Mucosa of gallbladder (tissue), 1 donor: ENCODE measurements at regions not wholly inside any gene's neighbourhood (a gene's known extent, or its start where the extent isn't known, plus 50 kb on each side); places are given as distances from the start of the nearest gene placed in this dataset.
"Not testable (repeated sequence)": the region's sequence is repeated elsewhere in the genome, so short reads cannot be mapped to it uniquely, and the experiment has no call there.

Experiments
- DNase-seq: peaks from one replicate; pipeline ENCODE4 v3.0.0-alpha.2; 2020; ENCODE audit warnings: low spot score
- donor health status: DM: no; HTN: no; CAD: no.

- DNase-seq = no peak
These were observed 558.2 kb downstream of the ZNF674 start for GRCh38 chrX:45986971-45987370.

- no peak for DNase-seq
These were observed 559.1 kb downstream of the ZNF674 start for GRCh38 chrX:45986081-45986480.

GRCh38 chrX:45982958-45983727, 562.1 kb downstream of the ZNF674 start:
- not testable (repeated sequence) for DNase-seq

DNA sequence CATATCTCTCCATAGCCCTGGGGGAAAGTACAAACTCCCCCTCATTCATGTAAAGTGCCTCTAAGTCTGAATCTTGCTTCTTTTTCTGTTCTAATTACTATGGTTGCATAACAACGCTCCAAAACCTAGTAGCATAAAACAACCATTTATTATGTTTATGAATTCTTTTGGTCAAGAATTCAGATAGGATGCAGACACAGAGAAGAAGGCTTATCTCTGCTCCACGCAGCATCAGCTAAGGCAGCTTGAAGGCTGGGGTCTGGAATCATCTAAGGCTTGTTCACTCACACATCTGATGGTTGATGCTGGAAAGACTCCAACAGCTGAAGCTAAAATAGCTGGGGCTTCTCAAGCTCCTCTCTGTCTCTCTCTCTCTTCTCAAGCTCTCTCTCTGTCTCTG, 564.5 kb downstream of the ZNF674 start:
- no peak for DNase-seq

DNA sequence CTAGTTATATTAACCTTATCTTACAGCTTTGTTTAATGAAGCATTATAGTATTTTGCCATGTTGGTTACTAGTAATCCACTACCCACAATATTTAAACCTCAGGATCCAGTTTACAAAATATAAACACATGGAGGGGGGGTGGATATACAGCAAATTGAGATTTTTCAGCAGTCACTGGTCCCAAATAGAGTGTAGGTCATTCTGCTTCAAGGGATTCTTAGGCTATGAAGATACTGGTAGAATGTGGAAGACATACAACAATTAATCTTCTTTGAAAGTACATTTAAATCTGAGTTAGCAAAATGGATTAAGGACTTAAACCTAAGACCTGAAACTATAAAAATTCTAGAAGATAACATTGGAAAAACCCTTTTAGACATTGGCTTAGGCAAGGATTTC, 569.6 kb downstream of the ZNF674 start:
- DNase-seq = no peak

DNA sequence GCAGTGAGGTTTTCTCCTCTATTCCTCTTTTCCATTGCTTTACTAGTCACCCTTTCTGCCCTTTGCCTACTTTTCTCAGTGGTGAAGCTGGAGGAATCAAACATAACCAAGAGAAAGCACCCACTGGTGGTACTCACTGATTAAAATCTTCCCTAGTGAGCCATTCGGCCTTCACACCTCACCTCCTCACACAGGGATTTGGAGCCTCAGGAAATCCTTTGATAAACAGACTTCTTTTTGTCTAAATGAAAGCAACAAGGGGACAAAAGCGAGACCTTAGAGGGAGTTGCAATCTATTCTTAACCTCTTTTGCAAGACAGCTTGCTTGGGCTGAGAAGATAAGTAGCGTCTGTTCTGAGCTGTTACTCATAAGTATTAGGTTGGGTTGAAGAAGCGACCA, 572.6 kb downstream of the ZNF674 start:
- no peak for DNase-seq

- DNase-seq = no peak
These were observed 585.7 kb downstream of the ZNF674 start for GRCh38 chrX:45959567-45959966.

DNA sequence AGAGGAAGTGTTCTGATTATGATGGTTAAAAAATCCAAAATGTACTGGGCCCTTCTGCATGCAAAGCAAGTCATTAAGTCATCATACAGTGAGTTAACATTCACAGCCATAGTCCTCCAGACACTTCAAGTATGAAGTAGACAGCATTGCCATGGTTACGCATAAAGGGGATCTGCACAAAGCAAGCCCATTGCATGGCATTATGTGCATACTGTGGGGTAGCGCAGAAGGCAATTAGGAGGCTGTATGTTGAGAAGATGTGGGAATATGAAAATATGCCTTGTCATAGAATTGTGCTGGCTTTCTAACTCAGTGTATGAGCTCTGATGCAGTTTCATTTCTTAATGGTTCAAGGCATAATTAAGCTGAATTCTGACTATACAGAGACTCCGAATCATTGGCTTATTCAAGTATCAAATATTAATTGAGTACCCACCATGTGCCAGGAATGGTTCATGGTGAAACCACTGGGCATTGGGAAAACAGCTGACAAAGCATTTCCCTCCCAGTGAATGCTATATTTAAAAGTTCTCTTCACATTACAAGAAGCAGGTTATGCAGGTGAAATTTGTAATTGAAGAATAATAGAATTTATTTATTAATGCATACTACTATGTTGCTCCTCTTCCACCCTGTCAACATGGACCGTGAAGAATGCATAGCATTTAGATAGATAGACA, 588.9 kb downstream of the ZNF674 start:
- DNase-seq = no peak

- DNase-seq = no peak
These were observed 589.6 kb downstream of the ZNF674 start for GRCh38 chrX:45955661-45956060.

DNA sequence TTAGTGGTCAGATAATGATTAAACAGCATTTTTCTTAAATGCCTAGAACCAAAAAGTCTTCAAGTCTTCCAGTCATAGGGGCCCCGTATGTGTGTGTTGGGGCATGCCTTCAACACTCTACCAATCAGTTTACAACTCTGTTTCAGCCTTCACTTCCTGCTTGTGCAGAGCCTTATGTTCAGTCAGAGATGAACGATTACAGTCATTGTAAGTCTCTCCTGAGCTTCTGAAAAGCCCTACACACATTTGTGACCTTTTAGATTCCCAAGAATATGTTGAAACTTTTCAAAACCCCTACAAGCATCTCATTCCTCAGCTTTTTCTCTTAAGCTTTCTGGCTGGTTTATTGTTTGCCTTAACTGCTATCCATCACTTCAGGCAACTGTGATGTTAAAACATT, 591.2 kb downstream of the ZNF674 start:
- DNase-seq = no peak

DNA sequence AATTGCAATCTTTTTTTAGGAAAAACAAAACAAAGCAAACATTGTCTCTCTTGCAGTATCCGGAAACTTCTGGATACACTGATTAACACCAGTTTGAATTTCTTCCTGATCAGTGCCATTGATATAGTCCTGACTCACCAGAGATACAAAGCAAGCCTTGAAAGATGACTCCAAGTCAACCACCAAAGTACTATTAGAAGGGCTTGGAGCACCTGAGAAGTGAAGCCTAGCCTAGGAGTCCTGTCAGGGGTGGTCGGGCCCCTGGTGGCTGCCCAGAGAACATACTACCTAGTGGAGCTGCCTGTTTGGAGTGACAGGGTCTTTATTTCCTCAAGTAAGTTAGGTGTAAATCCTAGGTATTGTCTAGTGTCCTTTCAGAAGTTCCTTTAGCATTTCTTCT, 593.2 kb downstream of the ZNF674 start:
- DNase-seq = no peak

- DNase-seq = no peak
These were observed 609.8 kb downstream of the ZNF674 start for GRCh38 chrX:45935408-45935807.

DNA sequence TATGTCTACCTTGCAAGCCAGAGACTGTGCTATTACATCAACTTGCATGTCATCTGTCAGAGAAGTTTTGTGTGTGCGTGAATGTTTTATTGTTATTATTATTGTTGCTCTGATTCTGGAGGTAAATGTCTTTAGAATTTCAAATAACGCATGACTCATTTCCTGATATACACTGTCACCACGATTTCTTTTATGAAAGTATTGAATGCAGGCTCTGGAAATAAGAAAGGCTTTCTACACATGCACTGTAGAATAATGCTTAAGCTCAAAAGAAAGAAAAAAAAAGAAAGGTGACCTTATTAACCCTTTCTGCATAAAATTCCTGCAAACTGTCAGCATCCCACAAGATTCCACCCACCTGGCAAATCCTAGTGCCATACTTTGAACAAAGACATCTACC, 632.9 kb downstream of the ZNF674 start:
- DNase-seq = no peak

GRCh38 chrX:45907786-45908185, 637.4 kb downstream of the ZNF674 start:
- no peak for DNase-seq

- no peak for DNase-seq
These were observed 641.4 kb downstream of the ZNF674 start for GRCh38 chrX:45903781-45904201.

DNA sequence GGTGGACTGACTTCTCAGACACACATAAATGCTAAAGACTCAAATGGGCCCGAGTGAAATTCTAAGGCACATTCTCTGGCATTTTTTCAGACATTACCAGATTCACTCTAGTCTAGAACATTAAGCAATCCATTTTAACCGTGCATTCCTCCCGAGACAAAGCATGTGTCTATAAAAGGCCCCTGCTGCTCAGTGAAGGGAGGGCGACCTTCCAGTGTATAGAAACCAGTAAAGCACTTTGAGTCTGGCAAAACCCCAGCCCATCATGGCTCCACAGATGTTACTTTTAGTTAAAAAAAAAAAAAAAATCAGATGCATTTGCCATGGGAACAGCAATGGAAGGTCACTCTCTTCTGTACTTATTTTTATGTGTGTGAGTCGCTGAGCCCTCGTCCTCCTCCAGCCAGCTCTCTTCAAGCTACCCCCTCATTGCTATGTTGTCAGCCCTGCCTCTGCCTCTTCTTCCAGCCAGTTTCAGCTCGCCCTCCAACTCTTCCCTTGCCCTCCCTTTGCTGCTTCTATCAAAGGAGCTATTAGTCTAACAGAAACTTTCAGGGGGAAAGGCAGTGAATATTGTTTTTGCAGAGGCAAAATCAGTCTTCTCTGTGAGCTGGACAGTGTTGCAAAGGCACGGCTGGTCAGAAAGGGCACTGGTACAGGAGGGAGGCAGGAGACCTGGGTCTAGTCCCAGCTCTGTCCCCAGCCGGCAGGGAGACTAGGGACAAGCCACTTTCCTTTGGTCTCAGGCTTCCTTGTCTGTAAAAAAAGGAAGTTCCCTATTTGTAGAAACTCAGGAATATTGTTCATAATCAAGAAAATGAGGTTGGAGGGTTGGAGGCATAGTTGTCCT, 644.2 kb downstream of the ZNF674 start:
- DNase-seq = no peak

- no peak for DNase-seq
These were observed 650.2 kb downstream of the ZNF674 start for GRCh38 chrX:45894864-45895645.

DNA sequence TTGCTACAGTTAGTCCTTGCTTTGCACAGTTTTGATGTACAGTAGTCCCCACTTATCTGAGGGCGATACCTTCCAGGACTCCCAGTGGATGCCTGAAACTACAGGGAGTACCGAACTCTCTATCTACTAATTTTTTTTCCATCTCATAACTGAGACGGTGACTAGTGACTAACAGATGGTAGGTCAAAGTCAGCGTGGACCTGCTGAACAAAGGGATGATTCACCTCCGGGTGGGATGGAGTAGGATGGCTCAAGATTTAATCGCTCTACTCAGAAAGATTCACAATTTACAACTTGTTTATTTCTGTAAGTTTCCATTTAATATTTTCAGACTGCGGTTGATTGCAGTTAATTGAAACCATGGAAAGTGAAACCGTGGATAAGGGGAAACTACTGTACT, 655.8 kb downstream of the ZNF674 start:
- DNase-seq = no peak

DNA sequence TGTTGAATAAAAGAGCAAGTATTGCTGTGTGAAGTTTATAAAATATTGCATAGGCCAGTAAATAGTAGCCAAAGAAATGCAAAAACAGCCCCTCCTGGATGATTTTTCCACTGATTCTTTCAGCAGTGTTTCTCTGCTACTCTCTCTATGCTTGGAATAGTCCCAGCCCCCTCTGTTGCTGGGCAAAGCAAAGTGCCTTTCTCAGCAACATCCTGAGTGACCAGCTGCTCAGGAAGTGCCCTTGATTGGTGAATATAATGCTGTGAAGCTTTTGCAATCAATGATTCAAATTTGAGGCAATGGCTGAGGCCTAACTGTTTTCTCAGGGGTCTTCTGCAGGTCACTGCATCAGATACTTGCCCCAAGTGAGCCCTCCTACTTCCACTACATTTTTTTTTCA, 656.7 kb downstream of the ZNF674 start:
- no peak for DNase-seq

DNA sequence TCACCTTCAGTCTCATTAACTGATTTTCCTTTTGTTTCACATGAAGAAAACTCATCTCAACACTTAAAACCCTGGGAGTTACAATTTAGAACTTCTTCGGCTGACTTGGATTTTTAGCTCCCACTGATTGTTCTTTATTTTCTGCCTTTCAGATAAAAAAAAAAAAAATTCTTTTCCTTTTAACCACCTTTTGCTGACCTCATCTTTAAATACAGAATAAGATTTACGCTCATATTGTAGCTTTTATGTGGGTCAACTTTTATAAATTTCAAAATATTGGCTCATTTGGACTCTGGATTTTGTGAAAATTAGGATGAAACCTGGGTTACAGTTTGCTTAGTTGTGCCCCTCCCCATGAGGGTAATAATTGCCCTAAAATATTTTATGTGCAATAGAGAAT, 659.3 kb downstream of the ZNF674 start:
- no peak for DNase-seq

GRCh38 chrX:45879512-45879911, 665.7 kb downstream of the ZNF674 start:
- no peak for DNase-seq

DNA sequence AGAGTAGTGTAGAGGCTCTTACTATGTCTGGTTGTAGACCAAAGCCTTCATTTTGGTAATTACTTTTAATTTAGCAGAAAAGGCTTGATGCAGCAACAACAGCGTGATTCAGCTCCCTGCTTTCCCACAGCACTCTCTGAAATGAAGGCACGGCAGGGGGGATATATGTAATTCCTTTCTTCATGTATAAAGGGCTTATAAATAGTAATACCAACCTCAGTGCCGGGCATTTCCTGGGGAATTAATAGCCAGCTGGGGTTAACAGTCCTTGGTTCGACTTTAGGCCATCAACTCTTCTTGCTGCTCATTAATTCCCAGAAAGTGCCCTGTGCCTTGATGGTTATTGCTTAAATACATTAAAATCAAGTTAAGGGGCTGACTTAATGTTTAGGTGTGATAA, 669.0 kb downstream of the ZNF674 start:
- DNase-seq = no peak
